ENCODE measurements at regions not wholly inside any gene's neighbourhood (a gene's known extent, or its start where the extent isn't known, plus 50 kb on each side); places are given as distances from the start of the nearest gene placed in this dataset.

DNA sequence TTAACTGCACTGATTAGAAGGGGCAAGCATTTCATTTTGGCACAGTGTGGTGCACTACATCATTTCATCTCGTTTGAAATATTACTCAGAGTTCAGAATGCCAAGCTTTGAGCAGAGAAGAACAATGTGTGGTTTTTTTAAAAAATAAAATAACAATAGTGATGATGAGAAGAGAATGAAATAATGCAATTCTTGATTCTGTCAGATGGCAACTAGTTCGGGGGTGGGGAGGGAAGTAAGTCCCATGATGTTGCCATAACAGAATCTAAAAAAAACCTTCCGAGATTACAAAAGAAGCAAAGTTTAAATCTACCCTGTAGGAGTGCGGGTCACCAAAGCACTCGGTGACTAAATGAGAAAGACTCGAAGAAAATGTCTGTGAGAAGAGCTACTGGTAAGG, 490.4 kb downstream of the NR4A2 start:
- in situ Hi-C loops (cut with MboI; ENCODE audit: low sequenced_read_pairs in 4 of 4): no loop called here
- Histone ChIP-seq H3K27me3 (no peaks in the 10 kb centered on the region), H3K4me3 (no peak overlapping the region), H3K27ac (no peak overlapping the region), H3K4me1 (no peaks in the 10 kb centered on the region), H3K36me3 (no peaks in the 10 kb centered on the region), H3K9me3 (no peaks in the 10 kb centered on the region)
- ATAC-seq (no peak), DNase-seq (no peak)
- intact Hi-C loops (cut with DNase I; ENCODE audit: low total_unique reads): no loop called here
- TF ChIP-seq POLR2A (IDR thresholded peaks at IDR 0.05): no peak
- TF ChIP-seq, protein P1, sequence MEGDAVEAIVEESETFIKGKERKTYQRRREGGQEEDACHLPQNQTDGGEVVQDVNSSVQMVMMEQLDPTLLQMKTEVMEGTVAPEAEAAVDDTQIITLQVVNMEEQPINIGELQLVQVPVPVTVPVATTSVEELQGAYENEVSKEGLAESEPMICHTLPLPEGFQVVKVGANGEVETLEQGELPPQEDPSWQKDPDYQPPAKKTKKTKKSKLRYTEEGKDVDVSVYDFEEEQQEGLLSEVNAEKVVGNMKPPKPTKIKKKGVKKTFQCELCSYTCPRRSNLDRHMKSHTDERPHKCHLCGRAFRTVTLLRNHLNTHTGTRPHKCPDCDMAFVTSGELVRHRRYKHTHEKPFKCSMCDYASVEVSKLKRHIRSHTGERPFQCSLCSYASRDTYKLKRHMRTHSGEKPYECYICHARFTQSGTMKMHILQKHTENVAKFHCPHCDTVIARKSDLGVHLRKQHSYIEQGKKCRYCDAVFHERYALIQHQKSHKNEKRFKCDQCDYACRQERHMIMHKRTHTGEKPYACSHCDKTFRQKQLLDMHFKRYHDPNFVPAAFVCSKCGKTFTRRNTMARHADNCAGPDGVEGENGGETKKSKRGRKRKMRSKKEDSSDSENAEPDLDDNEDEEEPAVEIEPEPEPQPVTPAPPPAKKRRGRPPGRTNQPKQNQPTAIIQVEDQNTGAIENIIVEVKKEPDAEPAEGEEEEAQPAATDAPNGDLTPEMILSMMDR (IDR thresholded peaks at IDR 0.05 in 4 of 5, conservative IDR thresholded peaks at IDR 0.05 in 1 of 5): no peak

DNA sequence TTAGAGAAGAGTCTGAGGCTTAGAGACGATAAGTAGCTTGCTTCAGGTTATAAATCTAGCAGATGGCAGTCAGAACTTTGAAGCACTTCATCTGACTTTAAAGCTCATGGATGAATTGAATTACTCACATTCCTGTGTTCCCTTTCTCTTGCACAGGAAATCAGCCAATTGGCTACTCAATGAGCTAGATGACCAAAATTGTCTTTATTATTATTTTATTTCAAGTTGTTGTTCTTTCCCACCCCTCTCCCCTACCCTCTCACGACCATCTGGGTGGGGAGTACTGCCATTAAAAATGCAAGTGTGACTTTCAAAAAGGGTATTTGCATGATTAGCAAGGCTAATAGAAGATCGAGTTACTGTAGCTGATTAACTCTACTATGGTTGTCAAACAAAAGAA, 491.1 kb downstream of the NR4A2 start:
- ATAC-seq (no peak), DNase-seq (no peak)
- Histone ChIP-seq H3K36me3 (no peaks in the 10 kb centered on the region), H3K27me3 (no peaks in the 10 kb centered on the region), H3K4me3 (no peak overlapping the region), H3K9me3 (no peaks in the 10 kb centered on the region), H3K27ac (no peak overlapping the region), H3K4me1 (no peaks in the 10 kb centered on the region)
- in situ Hi-C loops (cut with MboI; ENCODE audit: low sequenced_read_pairs in 4 of 4): no loop called here
- intact Hi-C loops (cut with DNase I; ENCODE audit: low total_unique reads): no loop called here
- TF ChIP-seq, protein P1 (IDR thresholded peaks at IDR 0.05 in 4 of 5, conservative IDR thresholded peaks at IDR 0.05 in 1 of 5): no peak
- TF ChIP-seq POLR2A (IDR thresholded peaks at IDR 0.05): no peak

DNA sequence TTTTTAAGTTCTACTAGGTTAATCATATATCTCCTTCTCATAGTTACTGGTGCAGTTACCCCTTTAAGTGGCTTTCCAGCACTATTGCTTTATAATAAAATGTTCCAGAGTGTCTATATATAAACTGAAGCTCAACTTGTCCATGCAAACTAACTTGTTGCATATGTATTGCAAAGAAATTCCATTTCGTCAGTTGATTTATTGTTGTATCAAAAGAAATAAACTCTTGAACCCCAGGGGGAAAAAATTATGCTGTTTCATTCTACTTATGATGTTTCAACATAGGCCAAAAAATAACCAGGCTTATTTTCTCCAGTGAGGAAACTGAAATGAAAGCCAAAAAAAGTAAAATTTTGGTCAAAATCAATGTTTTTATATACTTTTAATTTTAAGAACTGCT, 491.9 kb downstream of the NR4A2 start:
- Histone ChIP-seq H3K36me3 (no peaks in the 10 kb centered on the region), H3K27ac (no peak overlapping the region), H3K4me3 (no peak overlapping the region), H3K9me3 (no peaks in the 10 kb centered on the region), H3K27me3 (no peaks in the 10 kb centered on the region), H3K4me1 (no peaks in the 10 kb centered on the region)
- ATAC-seq (no peak), DNase-seq (no peak)
- in situ Hi-C loops (cut with MboI; ENCODE audit: low sequenced_read_pairs in 4 of 4): no loop called here
- intact Hi-C loops (cut with DNase I; ENCODE audit: low total_unique reads): no loop called here
- TF ChIP-seq, protein P1 (IDR thresholded peaks at IDR 0.05 in 4 of 5, conservative IDR thresholded peaks at IDR 0.05 in 1 of 5): no peak
- TF ChIP-seq POLR2A (IDR thresholded peaks at IDR 0.05): no peak

DNA sequence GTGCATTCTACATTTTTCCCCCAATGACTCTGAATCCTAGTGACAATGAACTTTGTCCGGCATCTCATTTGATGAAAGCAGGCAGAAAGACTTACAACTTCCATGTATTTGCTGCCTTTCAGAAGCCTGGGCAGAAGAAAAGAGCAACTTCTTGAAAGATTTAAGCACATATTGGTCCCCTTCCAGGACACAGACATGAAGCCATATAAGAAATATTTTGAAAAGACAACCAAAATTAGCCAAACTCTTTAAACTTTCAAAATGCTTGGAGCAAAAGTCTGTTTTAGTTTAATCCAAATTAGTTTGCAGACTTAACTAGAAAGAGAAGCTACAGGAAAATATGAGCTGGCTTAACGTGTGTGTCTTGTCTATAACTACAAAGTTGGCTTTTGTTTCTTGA, 492.5 kb downstream of the NR4A2 start:
- TF ChIP-seq, protein P1 (IDR thresholded peaks at IDR 0.05 in 4 of 5, conservative IDR thresholded peaks at IDR 0.05 in 1 of 5): no peak
- TF ChIP-seq POLR2A (IDR thresholded peaks at IDR 0.05): no peak
- Histone ChIP-seq H3K4me3 (no peak overlapping the region), H3K36me3 (no peaks in the 10 kb centered on the region), H3K27ac (no peak overlapping the region), H3K9me3 (no peaks in the 10 kb centered on the region), H3K4me1 (no peaks in the 10 kb centered on the region), H3K27me3 (no peaks in the 10 kb centered on the region)
- no peak for DNase-seq
- no peak for ATAC-seq
- intact Hi-C loops (cut with DNase I; ENCODE audit: low total_unique reads) (no loop called here), in situ Hi-C loops (cut with MboI; ENCODE audit: low sequenced_read_pairs in 4 of 4) (no loop called here)

DNA sequence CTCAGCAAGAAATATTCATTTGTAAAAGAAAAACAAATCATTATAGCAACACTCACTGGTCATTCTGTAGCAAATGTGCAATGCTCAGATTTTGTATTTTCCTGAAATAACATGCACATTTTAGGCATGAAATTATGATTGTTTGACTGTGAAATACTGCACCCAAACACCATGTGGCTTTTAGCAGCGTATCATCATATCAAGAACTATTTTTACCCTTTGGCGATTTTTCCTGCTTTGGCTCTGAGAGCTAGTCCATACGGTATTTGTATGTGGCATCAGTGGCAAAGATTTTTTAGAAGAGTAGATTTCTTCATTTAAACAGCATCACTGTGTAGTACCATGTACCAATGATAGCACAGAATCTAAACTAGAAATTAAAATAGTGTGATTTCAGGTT, 493.1 kb downstream of the NR4A2 start:
- no peaks in the 10 kb centered on the region for H3K9me3 ChIP-seq
- DNase-seq: no peak
- H3K27ac ChIP-seq: no peak overlapping the region
- TF ChIP-seq, protein P1 (IDR thresholded peaks at IDR 0.05 in 4 of 5, conservative IDR thresholded peaks at IDR 0.05 in 1 of 5): no peak
- TF ChIP-seq POLR2A (IDR thresholded peaks at IDR 0.05): no peak
- intact Hi-C loops (cut with DNase I; ENCODE audit: low total_unique reads) (no loop called here), in situ Hi-C loops (cut with MboI; ENCODE audit: low sequenced_read_pairs in 4 of 4) (no loop called here)
- H3K27me3 ChIP-seq: no peaks in the 10 kb centered on the region
- no peaks in the 10 kb centered on the region for H3K4me1 ChIP-seq
- H3K36me3 ChIP-seq: no peaks in the 10 kb centered on the region
- ATAC-seq: no peak
- no peak overlapping the region for H3K4me3 ChIP-seq
